NOMO-1 treated with DMSO at 0.1 percent for 48 hours (cell line): ENCODE measurements at regions not wholly inside any gene's neighbourhood (a gene's known extent, or its start where the extent isn't known, plus 50 kb on each side); places are given as distances from the start of the nearest gene placed in this dataset.

Experiments used
- DNase-seq: peaks from one replicate; lab custom pipeline; 2025; ENCODE audit not compliant: unreplicated experiment; lab: John Stamatoyannopoulos, UW

GRCh38 chr3:118412503-118412902, 622.1 kb downstream of the IGSF11 start:
- no peak for DNase-seq

- DNase-seq, result no peak
Measured at GRCh38 chr3:118425272-118425837, 609.3 kb downstream of the IGSF11 start.

DNA sequence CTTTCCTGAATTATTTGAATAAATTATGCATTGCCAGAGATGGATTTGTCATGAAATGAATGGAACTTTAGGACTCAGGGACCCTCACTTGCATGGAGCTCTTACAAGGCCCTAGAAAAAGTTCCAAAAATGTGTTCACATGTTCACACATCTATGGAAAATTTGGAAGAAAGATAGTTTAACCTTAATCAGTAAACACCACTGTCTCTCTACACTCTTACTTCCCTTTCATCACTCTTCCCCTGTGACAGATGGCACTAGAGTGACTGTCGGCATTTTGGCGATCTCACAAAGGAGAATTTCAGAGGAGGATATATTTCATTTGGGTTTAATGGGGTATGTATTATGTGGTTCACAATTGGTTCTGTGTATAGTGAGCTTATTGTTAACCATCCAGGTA, 600.8 kb downstream of the IGSF11 start:
- no peak for DNase-seq

DNA sequence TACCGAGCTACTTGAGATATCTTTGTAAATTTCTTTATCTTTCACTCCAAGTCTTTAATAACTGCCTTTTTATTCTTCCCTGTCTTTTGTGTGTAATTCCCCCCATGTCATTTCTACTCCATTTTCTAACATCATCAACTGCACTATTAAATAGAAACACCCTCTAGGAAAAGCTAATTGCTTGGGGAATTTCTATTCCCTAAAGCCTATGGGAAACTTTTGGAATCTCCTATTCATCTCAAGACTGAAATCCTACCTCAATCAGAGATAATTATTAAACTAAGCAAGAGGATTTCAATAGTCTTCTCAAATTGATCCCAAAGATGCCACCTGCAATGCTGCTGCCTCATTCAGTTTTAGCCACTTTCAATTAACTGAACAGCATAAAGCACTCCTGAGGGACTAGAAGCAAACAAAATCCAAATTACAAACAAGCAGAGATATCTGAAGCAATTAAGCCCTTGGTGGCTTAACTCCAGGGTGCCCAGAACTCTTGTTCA, 598.7 kb downstream of the IGSF11 start:
- DNase-seq, result no peak

GRCh38 chr3:118436697-118437262, 597.9 kb downstream of the IGSF11 start:
- DNase-seq, result no peak

GRCh38 chr3:118445036-118445435, 589.6 kb downstream of the IGSF11 start:
- no peak for DNase-seq

- no peak for DNase-seq
Measured at GRCh38 chr3:118447339-118447738, 587.3 kb downstream of the IGSF11 start.

DNA sequence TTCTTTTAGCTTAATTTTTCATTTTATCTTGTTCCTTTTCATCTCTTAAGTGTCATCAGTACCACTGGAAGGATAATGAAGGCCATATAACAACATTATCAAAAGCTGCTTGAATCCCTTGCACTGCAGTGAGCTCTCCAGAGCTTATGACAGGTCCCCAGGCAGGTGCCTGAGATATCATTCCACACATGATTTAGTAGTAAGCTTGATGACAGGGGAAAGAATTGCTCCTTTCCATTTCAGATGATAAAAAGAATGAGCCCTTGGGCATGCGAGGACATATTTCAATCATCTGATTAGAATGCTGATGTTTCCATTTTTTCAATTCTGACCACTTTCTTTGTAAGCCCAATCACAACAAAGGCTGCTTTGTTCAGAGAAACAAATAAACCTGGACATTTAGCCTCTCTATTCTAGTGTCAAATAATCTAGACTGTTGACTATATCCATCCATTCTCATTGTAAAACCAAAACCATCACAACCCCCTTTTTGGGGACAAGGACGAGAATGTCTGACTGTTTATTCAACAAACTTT, 567.8 kb downstream of the IGSF11 start:
- no peak for DNase-seq

DNA sequence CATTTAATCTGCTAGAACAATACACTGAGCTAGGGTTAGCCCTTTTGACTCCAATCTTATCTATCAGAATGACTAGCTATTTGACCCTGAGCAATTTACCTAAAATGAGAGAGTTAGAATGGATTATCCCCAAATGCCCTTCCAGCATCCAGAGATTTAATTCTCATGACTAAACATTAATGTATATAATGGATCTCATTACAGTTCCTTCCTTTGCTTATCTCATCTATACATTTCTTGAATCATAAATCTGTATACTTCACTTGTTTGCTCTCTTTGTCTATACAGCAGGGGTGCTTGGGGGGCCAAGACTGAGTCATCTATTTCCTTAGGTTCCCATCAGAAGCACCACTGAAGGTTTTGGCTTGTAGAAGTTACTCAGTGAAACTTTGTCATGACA, 565.8 kb downstream of the IGSF11 start:
- DNase-seq, result no peak

DNA sequence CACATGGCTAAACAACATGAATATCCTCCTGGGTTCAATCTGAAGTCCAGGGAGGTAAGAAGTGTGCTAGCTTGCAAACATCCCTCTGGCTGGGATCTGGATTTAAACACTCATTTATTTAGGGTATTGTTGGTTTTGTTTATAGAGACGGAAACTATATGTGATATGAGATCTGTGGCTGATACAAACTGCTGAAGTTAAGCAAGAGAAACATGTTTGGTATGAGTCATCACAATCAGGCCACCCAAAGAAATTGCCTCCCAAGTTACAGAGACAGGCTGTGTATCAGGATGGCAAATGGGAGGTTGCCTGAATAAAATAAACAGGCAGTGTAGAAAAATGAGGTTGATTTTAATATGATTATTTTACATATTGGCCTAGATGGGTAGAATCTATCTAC, 562.1 kb downstream of the IGSF11 start:
- no peak for DNase-seq

- no peak for DNase-seq
Measured at GRCh38 chr3:118473343-118473742, 561.3 kb downstream of the IGSF11 start.

DNA sequence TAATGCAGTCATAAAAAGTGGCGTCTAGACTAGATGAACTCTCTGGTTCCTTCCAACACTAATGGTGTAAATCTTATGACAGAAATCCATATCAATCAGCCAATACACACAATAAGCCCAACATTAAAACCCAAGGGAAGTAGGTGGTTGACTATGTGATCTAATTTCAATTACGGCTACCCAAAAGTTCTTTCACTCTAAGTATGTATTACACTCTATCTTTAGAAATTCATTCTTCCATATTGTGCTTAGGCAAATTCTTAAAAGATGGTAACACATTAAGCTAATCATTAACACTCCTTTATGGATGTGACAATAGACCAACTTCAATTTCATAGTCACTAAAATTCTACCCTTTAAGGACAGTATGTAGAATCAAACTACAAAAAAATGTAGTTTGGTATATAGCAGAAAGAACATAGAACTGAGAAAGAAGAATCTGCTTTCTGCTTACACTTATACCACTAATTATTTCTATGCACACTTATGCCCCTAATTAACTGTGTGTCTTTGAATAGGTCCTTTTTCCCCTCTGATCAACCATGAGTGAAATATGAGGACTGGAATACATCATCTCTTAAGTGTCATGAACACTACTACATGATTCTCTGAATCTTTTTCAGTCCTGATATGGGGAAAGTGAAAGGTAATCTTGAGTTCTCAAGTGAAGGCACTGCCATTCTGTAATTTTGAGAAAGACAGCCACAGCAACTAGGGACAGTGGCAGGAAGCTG, 557.6 kb downstream of the IGSF11 start:
- DNase-seq, result no peak

- DNase-seq, result no peak
Measured at GRCh38 chr3:118477768-118478167, 556.9 kb downstream of the IGSF11 start.

DNA sequence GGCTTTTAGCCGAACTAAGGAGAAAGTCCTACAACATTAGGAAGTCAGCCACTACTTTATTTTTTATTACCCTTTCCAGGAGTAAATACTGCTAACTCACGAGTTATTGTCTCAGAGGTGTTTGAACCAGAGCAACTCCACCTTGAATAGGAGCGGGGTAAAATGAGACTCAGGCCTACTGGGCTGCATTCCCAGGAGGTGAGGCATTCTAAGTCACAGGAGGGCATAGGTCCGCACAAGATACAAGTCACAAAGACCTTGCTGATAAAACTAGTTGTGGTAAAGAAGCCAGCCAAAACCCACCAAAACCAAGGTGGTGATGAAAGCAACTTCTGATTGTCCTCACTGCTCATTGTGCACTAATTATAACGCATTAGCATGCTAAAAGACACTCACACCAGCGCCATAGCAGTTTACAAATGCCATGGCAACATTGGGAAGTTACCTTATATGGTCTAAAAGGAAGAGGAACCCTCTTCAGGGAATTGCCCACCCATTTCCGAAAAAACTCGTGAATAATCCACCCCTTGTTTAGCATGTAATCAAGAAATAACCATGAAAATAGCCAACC, 555.9 kb downstream of the IGSF11 start:
- DNase-seq, result no peak

- DNase-seq, result no peak
Measured at GRCh38 chr3:118479376-118479775, 555.3 kb downstream of the IGSF11 start.

DNA sequence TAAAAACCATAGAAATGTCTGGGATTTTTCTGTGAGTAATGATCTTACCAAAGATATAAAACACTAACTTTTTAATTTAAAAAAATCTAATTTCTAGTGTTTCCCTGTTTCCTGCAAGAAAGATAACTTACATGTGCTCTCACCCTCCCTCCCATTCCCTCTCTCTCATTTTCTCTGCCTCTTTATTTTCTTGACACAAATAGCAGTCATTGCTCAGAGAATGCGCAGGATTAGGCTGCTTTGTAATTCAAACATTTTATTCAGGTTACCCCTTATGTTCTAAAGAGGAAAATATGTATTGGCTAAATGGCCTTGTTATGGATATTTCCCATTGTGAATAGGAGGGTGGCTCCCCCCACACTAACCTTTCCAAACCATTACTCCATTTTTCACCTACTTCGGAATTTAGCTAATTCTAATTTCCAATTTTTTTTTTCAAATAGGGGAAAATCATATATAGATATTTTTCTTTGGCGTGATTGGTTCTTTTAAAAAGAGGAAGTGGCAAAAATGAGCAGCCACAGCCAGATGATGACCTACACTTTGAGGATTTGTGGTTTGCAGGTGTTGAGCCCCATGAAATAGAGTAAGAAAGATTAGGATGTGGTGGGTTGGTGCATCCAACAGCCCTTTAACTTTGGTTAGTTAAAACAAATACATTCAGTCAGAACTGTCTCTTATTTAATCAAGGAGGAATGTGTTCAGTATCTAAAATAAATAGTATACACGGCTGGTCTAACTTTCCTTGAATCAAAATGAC, 554.4 kb downstream of the IGSF11 start:
- no peak for DNase-seq

DNA sequence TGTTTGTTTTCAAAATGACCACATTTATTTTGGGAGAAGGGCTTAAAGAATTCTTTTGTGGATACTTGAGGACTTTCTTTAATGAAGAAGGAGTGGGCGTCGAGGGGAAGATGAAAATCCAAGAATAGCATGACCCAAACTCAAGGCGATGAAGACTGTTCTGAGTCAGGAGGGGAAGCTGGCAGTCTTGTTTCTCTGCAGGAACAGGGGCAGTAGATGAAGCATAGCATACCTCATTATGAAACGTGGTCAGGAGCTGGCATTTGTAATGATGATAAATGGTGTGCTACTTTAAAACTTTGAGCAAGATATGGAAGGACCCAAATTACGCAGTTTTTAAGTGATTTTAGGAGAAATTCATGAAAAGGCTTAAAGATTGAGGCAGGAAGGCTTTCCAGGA, 549.0 kb downstream of the IGSF11 start:
- no peak for DNase-seq

GRCh38 chr3:118487734-118488133, 546.9 kb downstream of the IGSF11 start:
- DNase-seq, result no peak

DNA sequence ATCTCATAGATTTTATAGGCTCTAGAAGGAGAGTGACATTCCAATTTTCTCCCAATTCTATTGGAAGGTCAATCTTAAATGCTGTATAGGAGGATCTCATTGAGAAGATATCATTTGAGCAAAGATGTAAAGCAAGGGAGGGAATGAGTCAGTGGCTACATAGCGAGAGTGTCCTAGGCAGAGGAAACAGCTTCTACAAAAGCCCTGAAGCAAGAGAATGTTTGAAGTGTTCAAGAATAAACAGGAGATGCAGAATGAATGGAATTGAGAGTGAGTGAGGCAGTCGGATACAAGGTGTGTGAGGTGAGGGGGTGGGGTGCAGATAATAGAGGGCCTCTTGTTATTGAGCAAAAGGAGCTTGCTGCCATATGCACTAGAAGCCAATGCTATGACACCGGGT, 545.9 kb downstream of the IGSF11 start:
- DNase-seq, result no peak

GRCh38 chr3:118495206-118495605, 539.4 kb downstream of the IGSF11 start:
- no peak for DNase-seq

GRCh38 chr3:118497274-118497673, 537.4 kb downstream of the IGSF11 start:
- DNase-seq, result no peak
